SK-N-SH (cell line): ENCODE measurements at regions not wholly inside any gene's neighbourhood (a gene's known extent, or its start where the extent isn't known, plus 50 kb on each side); places are given as distances from the start of the nearest gene placed in this dataset.

ENCODE experiments used
- CTCF ChIA-PET: fragments of 300-600, 350-600 bp; formaldehyde crosslinking; extraction: SDS; loops from one replicate; lab custom pipeline; 2021; lab: Yijun Ruan, JAX
- POLR2A ChIA-PET: fragments of 350-600 bp; sonication (Branson Sonifier 250); formaldehyde crosslinking; extraction: SDS; loops from one replicate; lab custom pipeline; 2020; ENCODE audit warnings: antibody characterized with exemption, inconsistent platforms; lab: Yijun Ruan, JAX
- DNase-seq: peaks from one replicate; pipeline ENCODE4 v3.0.0; 2012
- H2AFZ ChIP-seq: fragments of 200-600 bp; sonication (generic); 2 replicates; pipeline ENCODE4 v1.8.1; 2016; ENCODE audit warnings: antibody characterized with exemption, mild to moderate bottlenecking, low read depth
- H3F3A ChIP-seq: fragments of 200-600 bp; sonication (generic); replicated peaks from 2 replicates; pipeline ENCODE3; 2016; ENCODE audit warnings: antibody characterized with exemption, mild to moderate bottlenecking; ENCODE audit not compliant: insufficient read depth
- H3K27ac ChIP-seq, 2 experiments: fragments of 200-500 bp in 1 of 2; fragments of 200-600 bp in 1 of 2; sonication (Bioruptor generic) in 1 of 2; sonication (generic), shearing (Covaris generic) in 1 of 2; 2 replicates each; pipeline versions ENCODE4 v1.5.1 to v1.6.1; 2014 to 2016; ENCODE audit warnings: low read depth in 2 of 2, inconsistent platforms in 1 of 2, low read length in 1 of 2, mild to moderate bottlenecking in 1 of 2, mixed read lengths in 1 of 2
- H3K27me3 ChIP-seq: fragments of 200-600 bp; sonication (generic), shearing (Covaris generic); 2 replicates; pipeline ENCODE4 v1.6.1; 2016; ENCODE audit warnings: mixed run types; ENCODE audit not compliant: insufficient read depth
- H3K36me3 ChIP-seq, 2 experiments: fragments of 200-500 bp in 1 of 2; fragments of 200-600 bp in 1 of 2; sonication (Bioruptor generic) in 1 of 2; sonication (generic) in 1 of 2; replicated peaks in 1 of 2; 2 replicates each; pipeline versions ENCODE3 to v1.5.1; 2014 to 2016; ENCODE audit warnings: low read length in 1 of 2, mild to moderate bottlenecking in 1 of 2; ENCODE audit not compliant: insufficient read depth in 2 of 2, control insufficient read depth in 1 of 2
- H3K4me1 ChIP-seq, 2 experiments: fragments of 200-500 bp in 1 of 2; fragments of 200-600 bp in 1 of 2; sonication (Bioruptor generic) in 1 of 2; sonication (generic), shearing (Covaris generic) in 1 of 2; 2 replicates each; pipeline versions ENCODE4 v1.5.1 to v1.6.1; 2014 to 2016; ENCODE audit warnings: low read depth in 1 of 2, low read length in 1 of 2, mixed run types in 1 of 2; ENCODE audit not compliant: insufficient read depth in 2 of 2, control insufficient read depth in 1 of 2
- H3K4me2 ChIP-seq: fragments of 200-600 bp; sonication (generic), shearing (Covaris generic); 2 replicates; pipeline ENCODE4 v1.6.1; 2017; ENCODE audit warnings: mixed run types
- H3K4me3 ChIP-seq, 2 experiments: fragments of 200-500 bp in 1 of 2; fragments of 200-600 bp in 1 of 2; sonication (Bioruptor generic) in 1 of 2; sonication (generic), shearing (Covaris generic) in 1 of 2; 2 replicates each; pipeline versions ENCODE4 v1.5.1 to v1.8.1; 2014 to 2016; ENCODE audit warnings: low read depth in 2 of 2, inconsistent platforms in 1 of 2, low read length in 1 of 2, mild to moderate bottlenecking in 1 of 2, mixed read lengths in 1 of 2, moderate library complexity in 1 of 2
- H3K79me2 ChIP-seq: fragments of 200-600 bp; sonication (generic); 2 replicates; pipeline ENCODE4 v1.8.1; 2017; ENCODE audit warnings: mild to moderate bottlenecking; ENCODE audit not compliant: insufficient read depth
- H3K9ac ChIP-seq: fragments of 200-600 bp; sonication (generic); 2 replicates; pipeline ENCODE4 v1.6.1; 2017; ENCODE audit warnings: mixed run types
- H3K9me2 ChIP-seq: fragments of 200-600 bp; sonication (generic); 2 replicates; pipeline ENCODE4 v1.6.1; 2017; ENCODE audit warnings: mixed run types
- H3K9me3 ChIP-seq: fragments of 200-600 bp; sonication (generic); 2 replicates; pipeline ENCODE4 v1.6.1; 2017; ENCODE audit warnings: mixed run types, mild to moderate bottlenecking, moderate library complexity
- H4K20me1 ChIP-seq: fragments of 200-600 bp; sonication (generic); 2 replicates; pipeline ENCODE4 v1.6.1; 2017; ENCODE audit warnings: mild to moderate bottlenecking, mixed run types; ENCODE audit not compliant: insufficient read depth
- CHD2 ChIP-seq: fragments of 150-350 bp; IDR thresholded peaks from 2 replicates; pipeline ENCODE4 v1.6.1; 2018; ENCODE audit warnings: low read length; ENCODE audit not compliant: partially characterized antibody
- ELF1 ChIP-seq: IDR thresholded peaks from 2 replicates; pipeline ENCODE4 v1.4.0; 2012
- EP300 ChIP-seq, 2 experiments: IDR thresholded peaks; 2 replicates each; pipeline versions ENCODE4 v1.4.0 to v1.6.1; 2012; ENCODE audit warnings: borderline replicate concordance in 1 of 2, low read depth in 1 of 2, low read length in 1 of 2
- FOSL2 ChIP-seq: IDR thresholded peaks from 2 replicates; pipeline ENCODE4 v1.4.0; 2012; ENCODE audit warnings: low read depth, mild to moderate bottlenecking, moderate library complexity, borderline replicate concordance
- FOXJ3 ChIP-seq: sonication (generic); formaldehyde crosslinking; IDR thresholded peaks from 2 replicates; pipeline ENCODE4 v1.5.1; 2020; ENCODE audit warnings: mild to moderate bottlenecking, missing genetic modification reagents
- GABPA ChIP-seq: IDR thresholded peaks from 2 replicates; pipeline ENCODE4 v1.4.0; 2012; ENCODE audit warnings: low read depth, mild to moderate bottlenecking
- GATA2 ChIP-seq: sonication (generic); formaldehyde crosslinking; IDR thresholded peaks from 2 replicates; pipeline ENCODE4 v1.5.0; 2020; ENCODE audit warnings: mild to moderate bottlenecking, missing genetic modification reagents
- JUND ChIP-seq: IDR thresholded peaks from 2 replicates; pipeline ENCODE4 v1.4.0; 2012
- MEF2A ChIP-seq: IDR thresholded peaks from 2 replicates; pipeline ENCODE4 v1.4.0; 2012; ENCODE audit warnings: low read depth, borderline replicate concordance
- MXI1 ChIP-seq: IDR thresholded peaks from 2 replicates; pipeline ENCODE4 v1.6.1; 2012; ENCODE audit warnings: mild to moderate bottlenecking, low read depth, low read length, improper control_type of control experiment
- NFIC ChIP-seq: IDR thresholded peaks from 2 replicates; pipeline ENCODE4 v1.4.0; 2012; ENCODE audit warnings: borderline replicate concordance
- NRF1 ChIP-seq: IDR thresholded peaks from 2 replicates; pipeline ENCODE4 v1.6.1; 2012; ENCODE audit warnings: low read depth, mild to moderate bottlenecking, low read length
- RAD21 ChIP-seq: IDR thresholded peaks from 2 replicates; pipeline ENCODE4 v1.6.1; 2012; ENCODE audit warnings: mild to moderate bottlenecking, low read length
- RCOR1 ChIP-seq: fragments of 150-350 bp; IDR thresholded peaks from 2 replicates; pipeline ENCODE4 v1.6.1; 2017; ENCODE audit warnings: antibody characterized with exemption, low read length
- RFX5 ChIP-seq: IDR thresholded peaks from 2 replicates; pipeline ENCODE4 v1.6.1; 2012; ENCODE audit warnings: mild to moderate bottlenecking, improper control_type of control experiment, low read length
- RXRA ChIP-seq: IDR thresholded peaks from 2 replicates; pipeline ENCODE4 v1.4.0; 2012; ENCODE audit warnings: low read depth, mild to moderate bottlenecking, borderline replicate concordance
- SIN3A ChIP-seq: IDR thresholded peaks from 2 replicates; pipeline ENCODE4 v1.6.1; 2012; ENCODE audit warnings: low read depth, mild to moderate bottlenecking, low read length, moderate library complexity, borderline replicate concordance
- SMC3 ChIP-seq: IDR thresholded peaks from 2 replicates; pipeline ENCODE4 v1.6.1; 2012; ENCODE audit warnings: low read depth, low read length, improper control_type of control experiment
- TAF1 ChIP-seq: IDR thresholded peaks from 2 replicates; pipeline ENCODE4 v1.6.1; 2012; ENCODE audit warnings: low read depth, mild to moderate bottlenecking, low read length, moderate library complexity, borderline replicate concordance
- TCF12 ChIP-seq: IDR thresholded peaks from 2 replicates; pipeline ENCODE4 v1.4.0; 2012
- TEAD4 ChIP-seq: IDR thresholded peaks from 2 replicates; pipeline ENCODE4 v1.4.0; 2012; ENCODE audit warnings: mild to moderate bottlenecking, borderline replicate concordance; ENCODE audit not compliant: insufficient read depth
- YY1 ChIP-seq: IDR thresholded peaks from 2 replicates; pipeline ENCODE4 v1.4.0; 2012; ENCODE audit warnings: low read depth, mild to moderate bottlenecking
- WGBS: methylation state at CpG from one replicate; pipeline ENCODE4 v1.1.6; 2017; ENCODE audit warnings: low lambda C conversion rate; 5-methylcytosine and 5-hydroxymethylcytosine counted together
- TF ChIP-seq, protein P1 (sequence below): fragments of 150-350 bp; IDR thresholded peaks from 2 replicates; pipeline ENCODE4 v1.6.1; 2017; ENCODE audit warnings: antibody characterized with exemption, low read length, low read depth, borderline replicate concordance
- TF ChIP-seq, protein P2 (sequence below): IDR thresholded peaks from 2 replicates; pipeline ENCODE4 v1.4.0; 2012; ENCODE audit warnings: low read depth
- TF ChIP-seq, protein P3 (sequence below): fragments of 200-600 bp; sonication (generic); IDR thresholded peaks from 2 replicates; pipeline ENCODE4 v1.6.1; 2017; ENCODE audit warnings: antibody characterized with exemption, mild to moderate bottlenecking, moderate library complexity
- TF ChIP-seq, protein P4 (sequence below): IDR thresholded peaks from 2 replicates; pipeline ENCODE4 v1.6.1; 2012; ENCODE audit warnings: mild to moderate bottlenecking, low read depth, low read length, moderate library complexity
- TF ChIP-seq, protein P5 (sequence below): fragments of 150-350 bp; IDR thresholded peaks from 2 replicates; pipeline ENCODE4 v1.6.1; 2016; ENCODE audit warnings: mild to moderate bottlenecking, low read depth, low read length

DNA sequence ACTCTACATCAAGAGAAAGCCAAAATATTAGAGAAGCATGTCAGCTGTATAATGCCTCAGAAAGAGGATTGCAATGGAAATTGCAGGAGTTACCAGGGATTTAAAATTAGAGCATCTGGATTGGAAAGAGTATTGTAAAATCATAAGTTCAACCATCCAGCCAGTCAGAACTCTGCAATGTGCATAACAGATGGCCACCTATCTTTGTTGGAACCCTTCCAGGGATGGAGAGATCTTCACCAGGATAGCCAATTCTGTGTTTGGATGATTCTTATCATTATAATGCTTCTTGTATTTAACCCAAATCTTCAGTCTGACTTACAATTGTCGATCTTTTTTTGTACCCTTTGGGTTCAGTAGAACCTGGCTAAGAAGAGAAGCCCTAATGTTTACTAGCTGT, 164.4 kb downstream of the TLR4 start:
- ChIA-PET POLR2A (no interaction called here), CTCF (interaction anchor here (0.6 to 1.1 kb wide), 4 partner anchors 38 to 531 kb away, joined by 3 to 4 read pairs (median 4); no protein-coding TSS in a partner anchor)
- 5% methylated on average over 1 of the region's 1 CpG for WGBS
- no peak overlapping the region for H2AFZ ChIP-seq
- DNase-seq: peak; percentile 50
- no peaks in the 10 kb centered on the region for H3K79me2 ChIP-seq
- H3K36me3 ChIP-seq: no peaks in the 10 kb centered on the region
- H3K4me3 ChIP-seq: no peak overlapping the region
- no peaks in the 10 kb centered on the region for H3K9me3 ChIP-seq
- H3K4me2 ChIP-seq: no peak overlapping the region
- no peaks in the 10 kb centered on the region for H3K9me2 ChIP-seq
- H3K9ac ChIP-seq: no peak overlapping the region
- H3K27me3 ChIP-seq: no peaks in the 10 kb centered on the region
- H3F3A ChIP-seq: no peaks in the 10 kb centered on the region
- no peaks in the 10 kb centered on the region; a peak in 2 of 4 replicates for H3K4me1 ChIP-seq
- no peak overlapping the region; a peak in 1 of 4 replicates for H3K27ac ChIP-seq
- H4K20me1 ChIP-seq: no peaks in the 10 kb centered on the region
- TF ChIP-seq RFX5: no peak
- no peak for TF ChIP-seq SMC3
- peak; percentile 88; the same call in 1 of the 2 replicates for TF ChIP-seq RCOR1
- peak; percentile 56 for TF ChIP-seq TCF12
- peak; percentile 92 for TF ChIP-seq GATA2
- peak in 1 of 2 experiments; percentile 89; a peak in 2 of 4 replicates for TF ChIP-seq EP300 (IDR thresholded peaks at IDR 0.05; ENCODE audit: borderline replicate concordance in 1 of 2, low read depth in 1 of 2, low read length in 1 of 2)
- TF ChIP-seq MXI1: no peak
- TF ChIP-seq TAF1: no peak
- peak; percentile 39; the same call in 1 of the 2 replicates for TF ChIP-seq NFIC
- peak; percentile 81 for TF ChIP-seq CHD2
- TF ChIP-seq, protein P1, sequence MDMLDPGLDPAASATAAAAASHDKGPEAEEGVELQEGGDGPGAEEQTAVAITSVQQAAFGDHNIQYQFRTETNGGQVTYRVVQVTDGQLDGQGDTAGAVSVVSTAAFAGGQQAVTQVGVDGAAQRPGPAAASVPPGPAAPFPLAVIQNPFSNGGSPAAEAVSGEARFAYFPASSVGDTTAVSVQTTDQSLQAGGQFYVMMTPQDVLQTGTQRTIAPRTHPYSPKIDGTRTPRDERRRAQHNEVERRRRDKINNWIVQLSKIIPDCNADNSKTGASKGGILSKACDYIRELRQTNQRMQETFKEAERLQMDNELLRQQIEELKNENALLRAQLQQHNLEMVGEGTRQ: no peak
- TF ChIP-seq NRF1: no peak
- TF ChIP-seq, protein P2, sequence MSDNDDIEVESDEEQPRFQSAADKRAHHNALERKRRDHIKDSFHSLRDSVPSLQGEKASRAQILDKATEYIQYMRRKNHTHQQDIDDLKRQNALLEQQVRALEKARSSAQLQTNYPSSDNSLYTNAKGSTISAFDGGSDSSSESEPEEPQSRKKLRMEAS: no peak
- TF ChIP-seq YY1: no peak
- TF ChIP-seq, protein P3, sequence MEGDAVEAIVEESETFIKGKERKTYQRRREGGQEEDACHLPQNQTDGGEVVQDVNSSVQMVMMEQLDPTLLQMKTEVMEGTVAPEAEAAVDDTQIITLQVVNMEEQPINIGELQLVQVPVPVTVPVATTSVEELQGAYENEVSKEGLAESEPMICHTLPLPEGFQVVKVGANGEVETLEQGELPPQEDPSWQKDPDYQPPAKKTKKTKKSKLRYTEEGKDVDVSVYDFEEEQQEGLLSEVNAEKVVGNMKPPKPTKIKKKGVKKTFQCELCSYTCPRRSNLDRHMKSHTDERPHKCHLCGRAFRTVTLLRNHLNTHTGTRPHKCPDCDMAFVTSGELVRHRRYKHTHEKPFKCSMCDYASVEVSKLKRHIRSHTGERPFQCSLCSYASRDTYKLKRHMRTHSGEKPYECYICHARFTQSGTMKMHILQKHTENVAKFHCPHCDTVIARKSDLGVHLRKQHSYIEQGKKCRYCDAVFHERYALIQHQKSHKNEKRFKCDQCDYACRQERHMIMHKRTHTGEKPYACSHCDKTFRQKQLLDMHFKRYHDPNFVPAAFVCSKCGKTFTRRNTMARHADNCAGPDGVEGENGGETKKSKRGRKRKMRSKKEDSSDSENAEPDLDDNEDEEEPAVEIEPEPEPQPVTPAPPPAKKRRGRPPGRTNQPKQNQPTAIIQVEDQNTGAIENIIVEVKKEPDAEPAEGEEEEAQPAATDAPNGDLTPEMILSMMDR: no peak
- TF ChIP-seq, protein P4, sequence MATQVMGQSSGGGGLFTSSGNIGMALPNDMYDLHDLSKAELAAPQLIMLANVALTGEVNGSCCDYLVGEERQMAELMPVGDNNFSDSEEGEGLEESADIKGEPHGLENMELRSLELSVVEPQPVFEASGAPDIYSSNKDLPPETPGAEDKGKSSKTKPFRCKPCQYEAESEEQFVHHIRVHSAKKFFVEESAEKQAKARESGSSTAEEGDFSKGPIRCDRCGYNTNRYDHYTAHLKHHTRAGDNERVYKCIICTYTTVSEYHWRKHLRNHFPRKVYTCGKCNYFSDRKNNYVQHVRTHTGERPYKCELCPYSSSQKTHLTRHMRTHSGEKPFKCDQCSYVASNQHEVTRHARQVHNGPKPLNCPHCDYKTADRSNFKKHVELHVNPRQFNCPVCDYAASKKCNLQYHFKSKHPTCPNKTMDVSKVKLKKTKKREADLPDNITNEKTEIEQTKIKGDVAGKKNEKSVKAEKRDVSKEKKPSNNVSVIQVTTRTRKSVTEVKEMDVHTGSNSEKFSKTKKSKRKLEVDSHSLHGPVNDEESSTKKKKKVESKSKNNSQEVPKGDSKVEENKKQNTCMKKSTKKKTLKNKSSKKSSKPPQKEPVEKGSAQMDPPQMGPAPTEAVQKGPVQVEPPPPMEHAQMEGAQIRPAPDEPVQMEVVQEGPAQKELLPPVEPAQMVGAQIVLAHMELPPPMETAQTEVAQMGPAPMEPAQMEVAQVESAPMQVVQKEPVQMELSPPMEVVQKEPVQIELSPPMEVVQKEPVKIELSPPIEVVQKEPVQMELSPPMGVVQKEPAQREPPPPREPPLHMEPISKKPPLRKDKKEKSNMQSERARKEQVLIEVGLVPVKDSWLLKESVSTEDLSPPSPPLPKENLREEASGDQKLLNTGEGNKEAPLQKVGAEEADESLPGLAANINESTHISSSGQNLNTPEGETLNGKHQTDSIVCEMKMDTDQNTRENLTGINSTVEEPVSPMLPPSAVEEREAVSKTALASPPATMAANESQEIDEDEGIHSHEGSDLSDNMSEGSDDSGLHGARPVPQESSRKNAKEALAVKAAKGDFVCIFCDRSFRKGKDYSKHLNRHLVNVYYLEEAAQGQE: no peak
- TF ChIP-seq SIN3A: no peak
- TF ChIP-seq, protein P5, sequence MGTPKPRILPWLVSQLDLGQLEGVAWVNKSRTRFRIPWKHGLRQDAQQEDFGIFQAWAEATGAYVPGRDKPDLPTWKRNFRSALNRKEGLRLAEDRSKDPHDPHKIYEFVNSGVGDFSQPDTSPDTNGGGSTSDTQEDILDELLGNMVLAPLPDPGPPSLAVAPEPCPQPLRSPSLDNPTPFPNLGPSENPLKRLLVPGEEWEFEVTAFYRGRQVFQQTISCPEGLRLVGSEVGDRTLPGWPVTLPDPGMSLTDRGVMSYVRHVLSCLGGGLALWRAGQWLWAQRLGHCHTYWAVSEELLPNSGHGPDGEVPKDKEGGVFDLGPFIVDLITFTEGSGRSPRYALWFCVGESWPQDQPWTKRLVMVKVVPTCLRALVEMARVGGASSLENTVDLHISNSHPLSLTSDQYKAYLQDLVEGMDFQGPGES: no peak
- no peak for TF ChIP-seq MEF2A
- no peak for TF ChIP-seq GABPA
- TF ChIP-seq TEAD4: no peak
- no peak for TF ChIP-seq FOSL2
- no peak for TF ChIP-seq RXRA
- TF ChIP-seq FOXJ3 (CRISPR knock-in tag): 0 out of 2 replicates have a peak, but pooled peaks have one; percentile 17
- TF ChIP-seq RAD21: no peak
- TF ChIP-seq JUND: no peak
- TF ChIP-seq ELF1: no peak
